ENCODE measurements at regions not wholly inside any gene's neighbourhood (a gene's known extent, or its start where the extent isn't known, plus 50 kb on each side); places are given as distances from the start of the nearest gene placed in this dataset.

DNA sequence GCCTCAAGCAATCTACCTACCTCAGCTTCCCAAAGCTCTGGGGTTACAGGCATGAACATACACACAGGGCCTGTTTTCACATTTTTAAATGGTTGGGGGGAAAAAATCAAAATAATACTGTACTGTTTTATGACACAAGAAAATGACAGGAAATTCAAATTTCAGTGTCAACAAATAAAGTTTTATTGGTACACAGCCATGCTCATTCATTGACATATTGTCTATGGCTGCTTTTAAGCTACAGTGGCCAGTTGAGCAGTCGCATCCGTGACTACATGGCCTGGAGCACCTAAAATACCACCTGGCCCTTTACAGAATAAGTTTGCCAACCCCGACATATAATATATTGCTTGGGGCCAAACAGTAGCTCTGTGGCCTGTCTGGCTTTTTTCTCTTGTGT, 56.4 kb upstream of the GGTA1 start:
- no peaks in the 10 kb centered on the region for H3K4me1 ChIP-seq (ENCODE audit: low read length)
- no peaks in the 10 kb centered on the region for H3F3A ChIP-seq (ENCODE audit: insufficient read depth, low read length)
- H3K4me2 ChIP-seq (ENCODE audit: low read depth, low read length) = no peak overlapping the region
- H3K79me2 ChIP-seq (ENCODE audit: low read length) = no peaks in the 10 kb centered on the region
- TF ChIP-seq, protein P1, sequence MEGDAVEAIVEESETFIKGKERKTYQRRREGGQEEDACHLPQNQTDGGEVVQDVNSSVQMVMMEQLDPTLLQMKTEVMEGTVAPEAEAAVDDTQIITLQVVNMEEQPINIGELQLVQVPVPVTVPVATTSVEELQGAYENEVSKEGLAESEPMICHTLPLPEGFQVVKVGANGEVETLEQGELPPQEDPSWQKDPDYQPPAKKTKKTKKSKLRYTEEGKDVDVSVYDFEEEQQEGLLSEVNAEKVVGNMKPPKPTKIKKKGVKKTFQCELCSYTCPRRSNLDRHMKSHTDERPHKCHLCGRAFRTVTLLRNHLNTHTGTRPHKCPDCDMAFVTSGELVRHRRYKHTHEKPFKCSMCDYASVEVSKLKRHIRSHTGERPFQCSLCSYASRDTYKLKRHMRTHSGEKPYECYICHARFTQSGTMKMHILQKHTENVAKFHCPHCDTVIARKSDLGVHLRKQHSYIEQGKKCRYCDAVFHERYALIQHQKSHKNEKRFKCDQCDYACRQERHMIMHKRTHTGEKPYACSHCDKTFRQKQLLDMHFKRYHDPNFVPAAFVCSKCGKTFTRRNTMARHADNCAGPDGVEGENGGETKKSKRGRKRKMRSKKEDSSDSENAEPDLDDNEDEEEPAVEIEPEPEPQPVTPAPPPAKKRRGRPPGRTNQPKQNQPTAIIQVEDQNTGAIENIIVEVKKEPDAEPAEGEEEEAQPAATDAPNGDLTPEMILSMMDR (IDR thresholded peaks at IDR 0.05; ENCODE audit: low read length) = no peak
- TF ChIP-seq EZH2phosphoT487 (IDR thresholded peaks at IDR 0.05; ENCODE audit: low read length) = no peak
- no peak for TF ChIP-seq EZH2 (optimal IDR thresholded peaks at IDR 0.05; ENCODE audit: low read depth, low read length)
- DNase-seq = no peak
- H3K9me3 ChIP-seq (replicated peaks; ENCODE audit: insufficient read depth, low read length) = no peaks in the 10 kb centered on the region
- H4K20me1 ChIP-seq (ENCODE audit: insufficient read depth, low read length) = no peaks in the 10 kb centered on the region
- no peaks in the 10 kb centered on the region for H3K36me3 ChIP-seq (replicated peaks; ENCODE audit: insufficient read depth, low read length)
- H3K9ac ChIP-seq (ENCODE audit: low read length) = no peak overlapping the region
- no peak overlapping the region for H2AFZ ChIP-seq (ENCODE audit: low read length)
- H3K27ac ChIP-seq (ENCODE audit: low read length) = no peak overlapping the region
- peaks cover 2% of the 10 kb centered on the region; the same call in 1 of the 2 replicates for H3K27me3 ChIP-seq (replicated peaks; ENCODE audit: insufficient read depth, low read length)
- no peak overlapping the region for H3K4me3 ChIP-seq (ENCODE audit: low read length)
- H3K9me2 ChIP-seq (replicated peaks; ENCODE audit: insufficient read depth, low read length) = no peaks in the 10 kb centered on the region

DNA sequence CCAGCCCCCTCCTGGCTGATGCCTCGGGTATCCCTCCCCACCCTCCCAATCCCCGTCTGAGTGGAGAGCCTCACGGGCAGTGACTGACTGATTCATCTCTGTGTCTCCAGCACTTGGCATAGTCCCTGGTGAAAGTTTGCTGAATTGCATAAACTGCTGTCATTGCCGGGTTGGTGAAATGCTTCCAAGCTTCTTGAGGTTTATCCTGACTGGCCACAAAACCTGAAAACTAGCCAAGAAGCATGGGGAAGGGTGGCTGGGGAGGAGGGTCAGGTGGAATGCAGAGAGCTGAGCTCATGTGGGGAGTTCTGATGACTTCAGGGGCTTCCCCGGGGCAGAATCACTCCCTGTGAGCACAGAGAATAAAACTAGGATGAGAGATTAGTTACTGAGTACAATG, 56.9 kb upstream of the GGTA1 start:
- DNase-seq = no peak
- Histone ChIP-seq H3K9me2 (replicated peaks; ENCODE audit: insufficient read depth, low read length) (no peaks in the 10 kb centered on the region), H3K27ac (ENCODE audit: low read length) (no peak overlapping the region), H4K20me1 (ENCODE audit: insufficient read depth, low read length) (no peaks in the 10 kb centered on the region), H3K9ac (ENCODE audit: low read length) (no peak overlapping the region), H3K36me3 (replicated peaks; ENCODE audit: insufficient read depth, low read length) (no peaks in the 10 kb centered on the region), H3F3A (ENCODE audit: insufficient read depth, low read length) (no peaks in the 10 kb centered on the region), H2AFZ (ENCODE audit: low read length) (no peak overlapping the region), H3K4me2 (ENCODE audit: low read depth, low read length) (no peak overlapping the region), H3K27me3 (replicated peaks; ENCODE audit: insufficient read depth, low read length) (no peaks in the 10 kb centered on the region), H3K79me2 (ENCODE audit: low read length) (no peaks in the 10 kb centered on the region), H3K4me3 (ENCODE audit: low read length) (no peak overlapping the region), H3K9me3 (replicated peaks; ENCODE audit: insufficient read depth, low read length) (no peaks in the 10 kb centered on the region), H3K4me1 (ENCODE audit: low read length) (no peaks in the 10 kb centered on the region)
- TF ChIP-seq EZH2 (optimal IDR thresholded peaks at IDR 0.05; ENCODE audit: low read depth, low read length) = no peak
- TF ChIP-seq, protein P1 (IDR thresholded peaks at IDR 0.05; ENCODE audit: low read length) = no peak
- no peak for TF ChIP-seq EZH2phosphoT487 (IDR thresholded peaks at IDR 0.05; ENCODE audit: low read length)

DNA sequence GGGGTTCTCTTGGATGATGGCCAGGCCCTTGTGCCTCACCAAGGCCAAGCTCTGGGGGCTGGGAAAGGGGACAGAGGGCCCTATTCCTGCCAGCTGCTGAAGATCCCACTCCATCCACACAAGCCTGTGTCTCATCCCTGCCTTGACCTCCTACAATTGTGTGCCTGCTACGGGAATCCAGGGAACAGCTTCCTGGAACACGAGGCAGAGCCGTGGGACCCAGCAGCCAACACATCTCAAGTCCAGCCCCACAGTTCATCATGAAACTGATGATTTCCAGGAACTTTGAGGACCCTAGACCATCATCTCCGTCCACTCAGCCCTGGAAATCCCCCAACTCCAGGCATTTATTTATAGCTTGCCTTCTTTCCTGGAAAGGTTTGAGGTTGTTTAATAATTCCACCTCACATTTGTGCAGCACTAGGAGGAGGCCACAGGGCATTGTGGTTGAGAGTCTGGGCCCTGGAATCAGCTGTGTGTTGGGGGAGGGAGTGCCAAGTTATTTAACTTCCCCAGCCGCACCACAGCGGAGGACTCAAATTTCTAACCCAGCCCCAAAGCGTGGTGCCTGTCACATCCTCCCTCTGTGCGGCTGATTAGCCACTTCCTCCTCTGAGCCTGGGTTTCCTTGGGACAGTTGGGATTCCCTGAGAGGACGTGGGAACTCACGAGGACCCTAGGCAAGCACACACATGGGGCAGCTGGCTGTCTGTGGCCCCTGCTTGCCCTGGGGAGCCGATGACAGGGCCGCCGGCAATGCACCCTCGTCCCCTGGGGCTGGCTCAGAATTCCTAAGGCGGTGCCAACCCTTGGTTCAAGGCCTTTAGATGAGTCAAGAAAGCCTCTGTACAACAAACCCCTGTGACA, 58.2 kb upstream of the GGTA1 start:
- Histone ChIP-seq H3K27ac (ENCODE audit: low read length) (no peak overlapping the region), H3K4me1 (ENCODE audit: low read length) (no peaks in the 10 kb centered on the region), H3F3A (ENCODE audit: insufficient read depth, low read length) (no peaks in the 10 kb centered on the region), H2AFZ (ENCODE audit: low read length) (no peak overlapping the region), H3K4me3 (ENCODE audit: low read length) (no peak overlapping the region), H4K20me1 (ENCODE audit: insufficient read depth, low read length) (no peaks in the 10 kb centered on the region), H3K9me2 (replicated peaks; ENCODE audit: insufficient read depth, low read length) (no peaks in the 10 kb centered on the region), H3K27me3 (replicated peaks; ENCODE audit: insufficient read depth, low read length) (no peaks in the 10 kb centered on the region), H3K79me2 (ENCODE audit: low read length) (no peaks in the 10 kb centered on the region), H3K9me3 (replicated peaks; ENCODE audit: insufficient read depth, low read length) (no peaks in the 10 kb centered on the region), H3K36me3 (replicated peaks; ENCODE audit: insufficient read depth, low read length) (no peaks in the 10 kb centered on the region), H3K4me2 (ENCODE audit: low read depth, low read length) (no peak overlapping the region), H3K9ac (ENCODE audit: low read length) (no peak overlapping the region)
- DNase-seq = no peak
- TF ChIP-seq EZH2 (optimal IDR thresholded peaks at IDR 0.05; ENCODE audit: low read depth, low read length) (no peak), EZH2phosphoT487 (IDR thresholded peaks at IDR 0.05; ENCODE audit: low read length) (no peak)
- TF ChIP-seq, protein P1 (IDR thresholded peaks at IDR 0.05; ENCODE audit: low read length) = no peak
